ENCODE measurements at regions not wholly inside any gene's neighbourhood (a gene's known extent, or its start where the extent isn't known, plus 50 kb on each side); places are given as distances from the start of the nearest gene placed in this dataset.

- WGBS (ENCODE audit: insufficient coverage), result 100% methylated on average over 1 of the region's 1 CpG
- intact Hi-C loops (cut with micrococcal nuclease), result no loop called here
- H3K27ac Mint-ChIP-seq, result no peak overlapping the region
- H3K4me3 ChIP-seq (replicated peaks in 1 of 3; ENCODE audit: low read depth in 2 of 3, low read length in 3 of 3), result no peak overlapping the region
- no peak overlapping the region for H3K27ac ChIP-seq (ENCODE audit: low read depth in 1 of 2, low read length in 2 of 2)
- no peaks in the 10 kb centered on the region for H3K4me1 ChIP-seq (ENCODE audit: control insufficient read depth in 1 of 2, insufficient read depth in 2 of 2, low read length in 2 of 2)
- no peaks in the 10 kb centered on the region for H3K79me2 ChIP-seq (ENCODE audit: insufficient read depth, low read length)
- peaks cover 2 to 3% (median 2%) of the 10 kb centered on the region in 3 donors for H3K27me3 Mint-ChIP-seq (ENCODE audit: low read depth in 3 of 3)
- no peaks in the 10 kb centered on the region for H3K36me3 ChIP-seq (replicated peaks in 1 of 2; ENCODE audit: control insufficient read depth in 1 of 2, insufficient read depth in 2 of 2, low read length in 2 of 2)
- no peaks in the 10 kb centered on the region for H4K20me1 ChIP-seq (ENCODE audit: insufficient read depth, low read length)
- no peak overlapping the region for H2AFZ ChIP-seq (ENCODE audit: insufficient read depth, low read depth, low read length, poor library complexity, severe bottlenecking)
- no peak for TF ChIP-seq CTCF (IDR thresholded peaks at IDR 0.05)
- DNase-seq, result no peak
- H3K4me1 Mint-ChIP-seq, result no peaks in the 10 kb centered on the region
- no peak overlapping the region for H3K4me2 ChIP-seq (replicated peaks; ENCODE audit: extremely low read depth, low read length, poor library complexity, severe bottlenecking)
- no peaks in the 10 kb centered on the region for H3K9me3 ChIP-seq (replicated peaks in 1 of 2; ENCODE audit: control insufficient read depth in 1 of 2, insufficient read depth in 1 of 2, low read length in 2 of 2)
- no peaks in the 10 kb centered on the region for H3K27me3 ChIP-seq (ENCODE audit: control insufficient read depth in 2 of 2, insufficient read depth in 2 of 2, low read length in 2 of 2)
- H3K4me3 Mint-ChIP-seq, result no peak overlapping the region
- peaks cover 0 to 2% (median 1%) of the 10 kb centered on the region in 7 donors for H3K9me3 Mint-ChIP-seq
- no peak overlapping the region for H3K9ac ChIP-seq (ENCODE audit: insufficient read depth, low read length, poor library complexity, severe bottlenecking)
- H3K36me3 Mint-ChIP-seq, result no peaks in the 10 kb centered on the region
Measured at GRCh38 chr1:5408401-5408800, 583.8 kb downstream of the NPHP4 start.

GRCh38 chr1:5405263-5405662, 587.0 kb downstream of the NPHP4 start:
- no peaks in the 10 kb centered on the region for H3K4me1 Mint-ChIP-seq
- no peak for DNase-seq
- no peak for TF ChIP-seq CTCF (IDR thresholded peaks at IDR 0.05)

More at GRCh38 chr1:5405263-5405662, 587.0 kb downstream of the NPHP4 start:
- no peaks in the 10 kb centered on the region for H3K36me3 ChIP-seq (replicated peaks in 1 of 2; ENCODE audit: control insufficient read depth in 1 of 2, insufficient read depth in 2 of 2, low read length in 2 of 2)
- no peaks in the 10 kb centered on the region for H3K27me3 ChIP-seq (ENCODE audit: control insufficient read depth in 2 of 2, insufficient read depth in 2 of 2, low read length in 2 of 2)
- Mint-ChIP-seq H3K4me3 (no peak overlapping the region), H3K36me3 (no peaks in the 10 kb centered on the region), H3K27ac (no peak overlapping the region), H3K27me3 (ENCODE audit: low read depth in 3 of 3) (peaks cover 1 to 3% (median 3%) of the 10 kb centered on the region in 3 donors), H3K9me3 (peaks cover 0 to 11% (median 1%) of the 10 kb centered on the region in 7 donors)
- H2AFZ ChIP-seq (ENCODE audit: insufficient read depth, low read depth, low read length, poor library complexity, severe bottlenecking), result no peak overlapping the region
- H3K4me3 ChIP-seq (replicated peaks in 1 of 3; ENCODE audit: low read depth in 2 of 3, low read length in 3 of 3), result no peak overlapping the region
- H3K4me2 ChIP-seq (replicated peaks; ENCODE audit: extremely low read depth, low read length, poor library complexity, severe bottlenecking), result no peak overlapping the region
- no peaks in the 10 kb centered on the region for H3K79me2 ChIP-seq (ENCODE audit: insufficient read depth, low read length)
- intact Hi-C loops (cut with micrococcal nuclease), result no loop called here
- H3K4me1 ChIP-seq (ENCODE audit: control insufficient read depth in 1 of 2, insufficient read depth in 2 of 2, low read length in 2 of 2), result no peaks in the 10 kb centered on the region
- H3K9ac ChIP-seq (ENCODE audit: insufficient read depth, low read length, poor library complexity, severe bottlenecking), result no peak overlapping the region
- WGBS (ENCODE audit: insufficient coverage), result 50% methylated on average over 1 of the region's 3 CpGs
- H3K9me3 ChIP-seq (replicated peaks in 1 of 2; ENCODE audit: control insufficient read depth in 1 of 2, insufficient read depth in 1 of 2, low read length in 2 of 2), result no peaks in the 10 kb centered on the region
- no peak overlapping the region for H3K27ac ChIP-seq (ENCODE audit: low read depth in 1 of 2, low read length in 2 of 2)
- no peaks in the 10 kb centered on the region for H4K20me1 ChIP-seq (ENCODE audit: insufficient read depth, low read length)
